Endothelial cell (in vitro differentiated cells): ENCODE measurements at regions not wholly inside any gene's neighbourhood (a gene's known extent, or its start where the extent isn't known, plus 50 kb on each side); places are given as distances from the start of the nearest gene placed in this dataset.

ENCODE experiments used
- DNase-seq: peaks from one replicate; pipeline ENCODE4 v3.0.0; 2021; ENCODE audit warnings: low spot score
- H3K27ac Mint-ChIP-seq: one replicate; pipeline ENCODE4 v1.8.0; 2021; ENCODE audit warnings: mixed read lengths, inconsistent platforms; ENCODE audit not compliant: unreplicated experiment
- H3K27me3 Mint-ChIP-seq: one replicate; pipeline ENCODE4 v1.8.0; 2021; ENCODE audit warnings: mild to moderate bottlenecking, moderate library complexity, mixed read lengths, inconsistent platforms; ENCODE audit not compliant: unreplicated experiment
- H3K36me3 Mint-ChIP-seq: one replicate; pipeline ENCODE4 v1.8.0; 2021; ENCODE audit warnings: mild to moderate bottlenecking, low read depth, mixed read lengths, inconsistent platforms; ENCODE audit not compliant: unreplicated experiment
- H3K4me1 Mint-ChIP-seq: one replicate; pipeline ENCODE4 v1.8.0; 2021; ENCODE audit warnings: mild to moderate bottlenecking, mixed read lengths, inconsistent platforms; ENCODE audit not compliant: unreplicated experiment
- H3K4me3 Mint-ChIP-seq: one replicate; pipeline ENCODE4 v1.8.0; 2021; ENCODE audit warnings: mild to moderate bottlenecking, mixed read lengths, inconsistent platforms; ENCODE audit not compliant: unreplicated experiment
- H3K9me3 Mint-ChIP-seq: one replicate; pipeline ENCODE4 v1.8.0; 2021; ENCODE audit warnings: mixed read lengths, inconsistent platforms; ENCODE audit not compliant: unreplicated experiment
- CTCF ChIP-seq: fragments of 200-600 bp; sonication (generic); IDR thresholded peaks from one replicate; pipeline ENCODE4 v1.5.0; 2021; ENCODE audit warnings: antibody characterized with exemption; ENCODE audit not compliant: unreplicated experiment

- peaks cover 1% of the 10 kb centered on the region for H3K27me3 Mint-ChIP-seq
- TF ChIP-seq CTCF: no peak
- no peak overlapping the region for H3K4me3 Mint-ChIP-seq
- H3K9me3 Mint-ChIP-seq: no peaks in the 10 kb centered on the region
- H3K27ac Mint-ChIP-seq: no peak overlapping the region
- peaks cover 22% of the 10 kb centered on the region for H3K4me1 Mint-ChIP-seq
- DNase-seq: no peak
- H3K36me3 Mint-ChIP-seq: no peaks in the 10 kb centered on the region
Measured at GRCh38 chr1:163421701-163422100, 99.9 kb downstream of the NUF2 start.

GRCh38 chr1:163422738-163423404 lies 101.1 kb downstream of the NUF2 start:
- Mint-ChIP-seq H3K27me3 (peaks cover 1% of the 10 kb centered on the region), H3K4me3 (no peak overlapping the region), H3K9me3 (no peaks in the 10 kb centered on the region), H3K4me1 (peaks cover 22% of the 10 kb centered on the region), H3K36me3 (no peaks in the 10 kb centered on the region), H3K27ac (no peak overlapping the region)
- TF ChIP-seq CTCF: no peak
- DNase-seq: no peak

- H3K27me3 Mint-ChIP-seq: no peaks in the 10 kb centered on the region
- TF ChIP-seq CTCF: no peak
- no peak overlapping the region for H3K4me3 Mint-ChIP-seq
- H3K36me3 Mint-ChIP-seq: no peaks in the 10 kb centered on the region
- H3K9me3 Mint-ChIP-seq: no peaks in the 10 kb centered on the region
- no peak for DNase-seq
- no peak overlapping the region for H3K27ac Mint-ChIP-seq
- no peaks in the 10 kb centered on the region for H3K4me1 Mint-ChIP-seq
Measured at GRCh38 chr1:163426505-163427251, 104.9 kb downstream of the NUF2 start.

GRCh38 chr1:163427279-163427678 lies 105.5 kb downstream of the NUF2 start:
- Mint-ChIP-seq H3K4me3 (no peak overlapping the region), H3K27ac (no peak overlapping the region), H3K36me3 (no peaks in the 10 kb centered on the region), H3K9me3 (no peaks in the 10 kb centered on the region), H3K4me1 (no peaks in the 10 kb centered on the region), H3K27me3 (no peaks in the 10 kb centered on the region)
- no peak for TF ChIP-seq CTCF
- DNase-seq: no peak

GRCh38 chr1:163436140-163436812 lies 114.5 kb downstream of the NUF2 start:
- no peaks in the 10 kb centered on the region for H3K27me3 Mint-ChIP-seq
- no peaks in the 10 kb centered on the region for H3K9me3 Mint-ChIP-seq
- no peak for DNase-seq
- no peaks in the 10 kb centered on the region for H3K36me3 Mint-ChIP-seq
- H3K4me3 Mint-ChIP-seq: no peak overlapping the region
- peaks cover 18% of the 10 kb centered on the region for H3K4me1 Mint-ChIP-seq
- no peak overlapping the region for H3K27ac Mint-ChIP-seq
- no peak for TF ChIP-seq CTCF
